NCI-H2171 treated with DMSO at 0.1 percent for 48 hours (cell line): ENCODE measurements at regions not wholly inside any gene's neighbourhood (a gene's known extent, or its start where the extent isn't known, plus 50 kb on each side); places are given as distances from the start of the nearest gene placed in this dataset.

Source experiments
- DNase-seq: peaks from one replicate; lab custom pipeline; 2025; lab: John Stamatoyannopoulos, UW

GRCh38 chr13:40116008-40116407, 460.5 kb downstream of the COG6 start:
- DNase-seq, result peak; percentile 16

- no peak for DNase-seq
These were observed 462.9 kb downstream of the COG6 start for GRCh38 chr13:40118337-40118736.

GRCh38 chr13:40119852-40120251, 464.4 kb downstream of the COG6 start:
- DNase-seq, result no peak

- no peak for DNase-seq
These were observed 464.8 kb downstream of the COG6 start for GRCh38 chr13:40120288-40120687.

GRCh38 chr13:40120781-40121180, 465.3 kb downstream of the COG6 start:
- no peak for DNase-seq

- no peak for DNase-seq
These were observed 466.3 kb downstream of the COG6 start for GRCh38 chr13:40121722-40122121.

GRCh38 chr13:40123962-40124632, 468.6 kb downstream of the COG6 start:
- DNase-seq, result peak; percentile 54

GRCh38 chr13:40124633-40125015, 469.2 kb downstream of the COG6 start:
- DNase-seq, result no peak

GRCh38 chr13:40125336-40125735, 469.9 kb downstream of the COG6 start:
- no peak for DNase-seq

- DNase-seq, result peak; percentile 29
These were observed 471.0 kb downstream of the COG6 start for GRCh38 chr13:40126306-40127085.

GRCh38 chr13:40127476-40127875, 472.0 kb downstream of the COG6 start:
- DNase-seq, result no peak

- DNase-seq, result no peak
These were observed 472.5 kb downstream of the COG6 start for GRCh38 chr13:40127925-40128324.

- no peak for DNase-seq
These were observed 474.0 kb downstream of the COG6 start for GRCh38 chr13:40129467-40129866.

GRCh38 chr13:40130871-40131636, 475.6 kb downstream of the COG6 start:
- DNase-seq, result no peak

GRCh38 chr13:40132249-40132648, 476.8 kb downstream of the COG6 start:
- DNase-seq, result no peak

GRCh38 chr13:40136896-40137295, 481.4 kb downstream of the COG6 start:
- DNase-seq, result no peak

- DNase-seq, result no peak
These were observed 481.9 kb downstream of the COG6 start for GRCh38 chr13:40137400-40137799.

GRCh38 chr13:40139896-40140520, 484.5 kb downstream of the COG6 start:
- no peak for DNase-seq

GRCh38 chr13:40141859-40142555, 486.5 kb downstream of the COG6 start:
- DNase-seq, result no peak

- DNase-seq, result peak; percentile 65
These were observed 487.6 kb downstream of the COG6 start for GRCh38 chr13:40143106-40143505.

GRCh38 chr13:40143559-40143958, 488.1 kb downstream of the COG6 start:
- no peak for DNase-seq

- no peak for DNase-seq
These were observed 489.7 kb downstream of the COG6 start for GRCh38 chr13:40145139-40145538.
